GM23338 (cell line): ENCODE measurements at regions not wholly inside any gene's neighbourhood (a gene's known extent, or its start where the extent isn't known, plus 50 kb on each side); places are given as distances from the start of the nearest gene placed in this dataset.

ENCODE experiments used
- ATAC-seq: fragments of 200-7000 bp; cut with Tn5 transposase; 3 replicates; pipeline ENCODE4 v1.9.1; 2020
- DNase-seq: peaks from one replicate; pipeline ENCODE4 v3.0.0-alpha.2; 2015; ENCODE audit warnings: low spot score
- H2AFZ ChIP-seq: fragments of 200-600 bp; sonication (generic); 2 replicates; pipeline ENCODE4 v1.8.0; 2016; ENCODE audit warnings: antibody characterized with exemption, mild to moderate bottlenecking, moderate library complexity
- H3F3A ChIP-seq: fragments of 200-600 bp; sonication (generic); replicated peaks from 2 replicates; pipeline ENCODE4 v1.8.0; 2017; ENCODE audit warnings: antibody characterized with exemption, mixed run types, low read depth
- H3K27ac ChIP-seq: fragments of 200-600 bp; sonication (generic); 2 replicates; pipeline ENCODE4 v1.6.1; 2016; ENCODE audit warnings: low read depth
- H3K27me3 ChIP-seq: fragments of 200-600 bp; sonication (generic); 2 replicates; pipeline ENCODE4 v1.8.0; 2016; ENCODE audit warnings: mild to moderate bottlenecking, mixed run types, moderate library complexity; ENCODE audit not compliant: insufficient read depth
- H3K36me3 ChIP-seq: fragments of 200-600 bp; sonication (generic); 2 replicates; pipeline ENCODE4 v1.8.0; 2016; ENCODE audit warnings: mild to moderate bottlenecking; ENCODE audit not compliant: insufficient read depth
- H3K4me1 ChIP-seq: fragments of 200-600 bp; sonication (generic); 2 replicates; pipeline ENCODE4 v1.8.0; 2016; ENCODE audit warnings: mild to moderate bottlenecking, moderate library complexity; ENCODE audit not compliant: insufficient read depth
- H3K4me2 ChIP-seq: fragments of 200-600 bp; sonication (generic); 2 replicates; pipeline ENCODE4 v1.7.1; 2017; ENCODE audit warnings: mixed run types
- H3K4me3 ChIP-seq: fragments of 200-600 bp; sonication (generic); 2 replicates; pipeline ENCODE4 v1.6.1; 2016; ENCODE audit warnings: mixed run types
- H3K79me2 ChIP-seq: fragments of 200-600 bp; sonication (generic); replicated peaks from 2 replicates; pipeline ENCODE4 v1.8.0; 2017; ENCODE audit warnings: mild to moderate bottlenecking; ENCODE audit not compliant: insufficient read depth
- H3K9me2 ChIP-seq: fragments of 200-600 bp; sonication (generic); 2 replicates; pipeline ENCODE4 v1.8.0; 2017; ENCODE audit not compliant: insufficient read depth
- H4K20me1 ChIP-seq: fragments of 200-600 bp; sonication (generic); replicated peaks from 2 replicates; pipeline ENCODE4 v1.8.0; 2017; ENCODE audit warnings: mild to moderate bottlenecking; ENCODE audit not compliant: insufficient read depth
- H3K27ac Mint-ChIP-seq: 2 replicates; pipeline ENCODE4 v1.8.0; 2020; ENCODE audit warnings: inconsistent platforms, mild to moderate bottlenecking, moderate library complexity, mixed read lengths
- H3K27me3 Mint-ChIP-seq: 3 replicates; pipeline ENCODE4 v1.8.0; 2022; ENCODE audit warnings: low read depth, mild to moderate bottlenecking, moderate library complexity, mixed read lengths, inconsistent platforms; ENCODE audit not compliant: insufficient read depth, poor library complexity
- H3K36me3 Mint-ChIP-seq: 3 replicates; pipeline ENCODE4 v1.8.0; 2021; ENCODE audit warnings: low read depth, mild to moderate bottlenecking, inconsistent platforms, moderate library complexity, mixed read lengths
- H3K4me1 Mint-ChIP-seq: 3 replicates; pipeline ENCODE4 v1.8.0; 2020; ENCODE audit warnings: mild to moderate bottlenecking, inconsistent platforms, mixed read lengths
- H3K4me3 Mint-ChIP-seq: 3 replicates; pipeline ENCODE4 v1.8.0; 2021; ENCODE audit warnings: moderate library complexity, mild to moderate bottlenecking, inconsistent platforms, mixed read lengths
- H3K9me3 Mint-ChIP-seq: 3 replicates; pipeline ENCODE4 v1.8.0; 2020; ENCODE audit warnings: moderate library complexity, mild to moderate bottlenecking, inconsistent platforms, mixed read lengths
- CREB1 ChIP-seq: fragments of 250-450 bp; sonication (Bioruptor Pico); IDR thresholded peaks from 2 replicates; pipeline ENCODE4 v1.5.0; 2020; ENCODE audit warnings: low read depth, mild to moderate bottlenecking, moderate library complexity
- CTCF ChIP-seq, 2 experiments: fragments of 200-600 bp in 1 of 2; sonication (generic) in 1 of 2; conservative IDR thresholded peaks; 2 replicates each; pipeline versions ENCODE4 v1.5.1 to v1.6.1; 2016 to 2017; ENCODE audit warnings: antibody characterized with exemption in 2 of 2, low read depth in 2 of 2, mild to moderate bottlenecking in 2 of 2, moderate library complexity in 1 of 2
- ETS1 ChIP-seq: IDR thresholded peaks from 2 replicates; pipeline ENCODE4 v1.6.1; 2016; ENCODE audit warnings: antibody characterized with exemption
- EZH2 ChIP-seq: fragments of 200-600 bp; sonication (generic); IDR thresholded peaks from one replicate; pipeline ENCODE4 v1.8.0; 2017; ENCODE audit warnings: antibody characterized with exemption, mild to moderate bottlenecking, low read depth; ENCODE audit not compliant: unreplicated experiment
- EZH2phosphoT487 ChIP-seq: fragments of 200-600 bp; sonication (generic); IDR thresholded peaks from one replicate; pipeline ENCODE4 v1.8.1; 2018; ENCODE audit warnings: antibody characterized with exemption; ENCODE audit not compliant: unreplicated experiment
- JUNB ChIP-seq: IDR thresholded peaks from one replicate; pipeline ENCODE4 v1.6.1; 2016; ENCODE audit warnings: antibody characterized with exemption; ENCODE audit not compliant: unreplicated experiment
- NANOG ChIP-seq: IDR thresholded peaks from 2 replicates; pipeline ENCODE4 v1.6.1; 2016; ENCODE audit warnings: antibody characterized with exemption, borderline replicate concordance
- POLR2AphosphoS5 ChIP-seq: IDR thresholded peaks from 2 replicates; pipeline ENCODE4 v1.6.1; 2016; ENCODE audit warnings: antibody characterized with exemption, low read depth
- REST ChIP-seq: IDR thresholded peaks from one replicate; pipeline ENCODE4 v1.6.1; 2018; ENCODE audit warnings: antibody characterized with exemption; ENCODE audit not compliant: unreplicated experiment
- STAT1 ChIP-seq: IDR thresholded peaks from one replicate; pipeline ENCODE4 v1.6.1; 2016; ENCODE audit warnings: antibody characterized with exemption; ENCODE audit not compliant: unreplicated experiment
- ZNF114 ChIP-seq: fragments of 250-450 bp; sonication (Bioruptor Pico); IDR thresholded peaks from 2 replicates; pipeline ENCODE4 v1.5.0; 2020; ENCODE audit warnings: mild to moderate bottlenecking, moderate library complexity
- ZNF331 ChIP-seq: fragments of 250-450 bp; sonication (Bioruptor Pico); IDR thresholded peaks from 2 replicates; pipeline ENCODE4 v1.5.0; 2020; ENCODE audit warnings: low read depth, mild to moderate bottlenecking, moderate library complexity
- ZNF462 ChIP-seq: fragments of 250-450 bp; sonication (Bioruptor Pico); IDR thresholded peaks from 2 replicates; pipeline ENCODE4 v1.5.0; 2020; ENCODE audit warnings: mild to moderate bottlenecking, moderate library complexity

- peaks cover 2% of the 10 kb centered on the region for H3K27me3 Mint-ChIP-seq
- no peak overlapping the region for H3K4me3 Mint-ChIP-seq
- TF ChIP-seq EZH2 (no peak), JUNB (no peak), ZNF331 (CRISPR knock-in tag) (no peak), EZH2phosphoT487 (no peak), ETS1 (no peak), POLR2AphosphoS5 (no peak), ZNF114 (CRISPR knock-in tag) (no peak), NANOG (no peak), REST (no peak), STAT1 (no peak), ZNF462 (CRISPR knock-in tag) (no peak), CREB1 (CRISPR knock-in tag) (no peak), CTCF (conservative IDR thresholded peaks at IDR 0.05; ENCODE audit: low read depth in 2 of 2) (no peak)
- H3K4me1 Mint-ChIP-seq: peaks cover 21% of the 10 kb centered on the region
- H3K36me3 Mint-ChIP-seq: no peaks in the 10 kb centered on the region
- Histone ChIP-seq H2AFZ (no peak overlapping the region), H3F3A (no peaks in the 10 kb centered on the region), H3K36me3 (no peaks in the 10 kb centered on the region), H3K79me2 (no peaks in the 10 kb centered on the region), H4K20me1 (no peaks in the 10 kb centered on the region), H3K4me1 (peaks cover 8% of the 10 kb centered on the region), H3K27ac (no peak overlapping the region), H3K4me2 (no peak overlapping the region), H3K27me3 (no peaks in the 10 kb centered on the region), H3K4me3 (no peak overlapping the region), H3K9me2 (peaks cover 6% of the 10 kb centered on the region; the same call in 1 of the 2 replicates)
- H3K27ac Mint-ChIP-seq: no peak overlapping the region
- DNase-seq (no peak), ATAC-seq (no peak)
- H3K9me3 Mint-ChIP-seq: no peaks in the 10 kb centered on the region
Observed at GRCh38 chr3:40741729-40742128, 217.0 kb downstream of the ZNF621 start.
